HL-60 (cell line): ENCODE measurements at regions not wholly inside any gene's neighbourhood (a gene's known extent, or its start where the extent isn't known, plus 50 kb on each side); places are given as distances from the start of the nearest gene placed in this dataset.
"Not testable (repeated sequence)": the region's sequence is repeated elsewhere in the genome, so short reads cannot be mapped to it uniquely, and the experiment has no call there.

Source experiments
- DNase-seq, 2 experiments: peaks; one replicate each; pipeline ENCODE4 v3.0.0-alpha.2; 2010 to 2020; ENCODE audit warnings: low read depth in 1 of 2, low spot score in 1 of 2
- H3K27ac ChIP-seq: fragments of 250-450 bp; sonication (Bioruptor Pico); replicated peaks from 2 replicates; pipeline ENCODE4 v1.5.1; 2020; ENCODE audit warnings: mild to moderate bottlenecking, moderate library complexity
- H3K27me3 ChIP-seq: fragments of 250-450 bp; sonication (Bioruptor Pico); 2 replicates; pipeline ENCODE4 v1.5.1; 2021; ENCODE audit warnings: mild to moderate bottlenecking, moderate library complexity; ENCODE audit not compliant: insufficient read depth, poor library complexity, severe bottlenecking
- H3K4me3 ChIP-seq: replicated peaks from 2 replicates; pipeline ENCODE4 v1.5.1; 2011; ENCODE audit warnings: mild to moderate bottlenecking, control low read depth, low read length; ENCODE audit not compliant: insufficient read depth
- CTCF ChIP-seq: IDR thresholded peaks from one replicate; pipeline ENCODE4 v1.5.1; 2011; ENCODE audit warnings: low read length, control low read depth, inconsistent platforms; ENCODE audit not compliant: insufficient read depth
- GABPA ChIP-seq: IDR thresholded peaks from 2 replicates; pipeline ENCODE4 v1.6.1; 2012; ENCODE audit warnings: low read depth
- POLR2AphosphoS5 ChIP-seq: IDR thresholded peaks from 2 replicates; pipeline ENCODE4 v1.6.1; 2012; ENCODE audit warnings: low read depth
- REST ChIP-seq: IDR thresholded peaks from 2 replicates; pipeline ENCODE4 v1.6.1; 2012; ENCODE audit warnings: low read depth; ENCODE audit not compliant: insufficient replicate concordance
- SPI1 ChIP-seq: IDR thresholded peaks from 2 replicates; pipeline ENCODE4 v1.6.1; 2012; ENCODE audit warnings: low read depth, mild to moderate bottlenecking, borderline replicate concordance

DNA sequence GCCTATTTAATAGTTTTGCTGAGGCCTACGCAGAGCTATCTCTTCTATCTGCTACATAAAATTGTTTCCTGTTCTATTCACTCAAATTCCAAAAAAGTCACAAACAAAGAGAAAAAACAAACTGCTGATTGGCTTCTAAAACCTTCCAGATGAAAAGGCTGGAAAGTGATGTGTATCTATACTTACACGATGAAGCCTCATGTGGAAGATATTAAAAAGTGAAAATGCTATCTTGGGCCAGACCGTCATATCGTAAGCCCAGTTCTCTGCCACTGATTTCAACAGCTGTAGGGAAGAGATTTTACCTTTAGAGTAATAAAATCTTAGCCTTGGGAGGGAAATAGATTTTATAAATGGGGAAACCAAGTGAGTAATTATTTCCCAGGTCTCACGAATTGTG is 394.8 kb downstream of the KIF20B start:
- no peak for DNase-seq
- no peak overlapping the region for H3K27ac ChIP-seq
- H3K27me3 ChIP-seq: no peaks in the 10 kb centered on the region
- H3K4me3 ChIP-seq: no peak overlapping the region
- no peak for TF ChIP-seq CTCF
- no peak for TF ChIP-seq GABPA
- no peak for TF ChIP-seq POLR2AphosphoS5
- TF ChIP-seq REST: no peak
- TF ChIP-seq SPI1: no peak

GRCh38 chr10:90107581-90107980 is 406.2 kb downstream of the KIF20B start:
- not testable (repeated sequence) for H3K27me3 ChIP-seq, DNase-seq, H3K27ac ChIP-seq, H3K4me3 ChIP-seq

DNA sequence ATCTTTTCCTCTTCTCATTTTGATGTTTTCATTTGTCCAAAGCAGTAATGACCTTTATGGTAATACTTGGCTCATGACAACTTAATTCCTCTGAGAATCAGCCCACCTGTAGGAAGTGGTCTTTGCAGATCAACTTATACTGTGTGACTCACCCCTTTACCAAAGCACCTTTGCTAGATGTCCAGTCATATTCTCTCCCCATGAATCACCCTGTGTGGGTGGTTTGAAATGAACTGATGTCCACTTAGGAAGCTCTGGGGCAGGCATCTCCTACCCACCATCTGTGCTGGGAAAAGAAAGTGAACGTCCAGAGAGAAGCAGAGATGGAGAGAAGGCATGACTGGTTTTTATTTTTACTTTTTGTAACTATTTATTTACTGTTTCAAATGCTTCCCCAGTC is 410.3 kb downstream of the KIF20B start:
- TF ChIP-seq POLR2AphosphoS5 (no peak), REST (no peak), CTCF (no peak), GABPA (no peak), SPI1 (no peak)

GRCh38 chr10:90112681-90113080 is 411.3 kb downstream of the KIF20B start:
- H3K27me3 ChIP-seq: no peaks in the 10 kb centered on the region
- no peak overlapping the region for H3K27ac ChIP-seq
- TF ChIP-seq GABPA (no peak), SPI1 (no peak), REST (no peak), POLR2AphosphoS5 (no peak), CTCF (no peak)
- no peak overlapping the region for H3K4me3 ChIP-seq
- no peak for DNase-seq

More for the DNA sequence above, 410.3 kb downstream of the KIF20B start:
- H3K4me3 ChIP-seq: no peak overlapping the region
- no peak for DNase-seq
- no peak overlapping the region for H3K27ac ChIP-seq
- no peaks in the 10 kb centered on the region for H3K27me3 ChIP-seq

GRCh38 chr10:90118567-90118966 is 417.2 kb downstream of the KIF20B start:
- H3K27ac ChIP-seq, DNase-seq, H3K27me3 ChIP-seq, H3K4me3 ChIP-seq: not testable (repeated sequence)

DNA sequence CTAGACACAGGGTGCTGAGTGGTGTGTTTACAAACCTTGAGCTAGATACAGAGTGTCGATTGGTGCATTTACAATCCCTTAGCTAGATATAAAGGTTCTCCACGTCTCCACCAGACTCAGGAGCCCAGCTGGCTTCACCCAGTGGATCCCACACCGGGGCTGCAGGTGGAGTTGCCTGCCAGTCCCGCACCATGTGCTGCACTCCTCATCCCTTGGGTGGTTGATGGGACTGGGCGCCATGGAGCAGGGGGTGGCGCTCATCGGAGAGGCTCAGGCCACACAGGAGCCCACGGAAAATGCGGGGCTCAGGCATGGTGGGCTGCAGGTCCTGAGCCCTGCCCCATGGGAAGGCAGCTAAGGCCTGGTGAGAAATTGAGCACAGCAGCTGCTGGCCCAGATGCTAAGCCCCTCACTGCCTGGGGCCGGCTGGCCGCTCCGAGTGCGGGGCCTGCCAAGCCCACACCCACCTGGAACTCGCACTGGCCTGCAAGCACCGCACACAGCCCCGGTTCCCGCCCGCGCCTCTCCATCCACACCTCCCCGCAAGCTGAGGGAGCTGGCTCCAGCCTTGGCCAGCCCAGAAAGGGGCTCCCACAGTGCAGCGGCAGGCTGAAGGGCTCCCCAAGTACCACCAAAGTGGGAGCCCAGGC is 418.4 kb downstream of the KIF20B start:
- H3K4me3 ChIP-seq, DNase-seq, H3K27me3 ChIP-seq, H3K27ac ChIP-seq: not testable (repeated sequence)
